HG02884 (cell line): ENCODE measurements at regions not wholly inside any gene's neighbourhood (a gene's known extent, or its start where the extent isn't known, plus 50 kb on each side); places are given as distances from the start of the nearest gene placed in this dataset.

Source experiments
- ATAC-seq: cut with Tn5 transposase; IDR thresholded peaks from one replicate; pipeline ENCODE4 v1.9.1; 2021; ENCODE audit warnings: mild to moderate bottlenecking, moderate library complexity; ENCODE audit not compliant: unreplicated experiment

GRCh38 chr12:25818596-25819390 lies 139.7 kb upstream of the RASSF8 start:
- no peak for ATAC-seq

GRCh38 chr12:25819691-25820090 lies 138.8 kb upstream of the RASSF8 start:
- ATAC-seq = no peak

- ATAC-seq = no peak
Measured at GRCh38 chr12:25822281-25822680, 136.2 kb upstream of the RASSF8 start.

DNA sequence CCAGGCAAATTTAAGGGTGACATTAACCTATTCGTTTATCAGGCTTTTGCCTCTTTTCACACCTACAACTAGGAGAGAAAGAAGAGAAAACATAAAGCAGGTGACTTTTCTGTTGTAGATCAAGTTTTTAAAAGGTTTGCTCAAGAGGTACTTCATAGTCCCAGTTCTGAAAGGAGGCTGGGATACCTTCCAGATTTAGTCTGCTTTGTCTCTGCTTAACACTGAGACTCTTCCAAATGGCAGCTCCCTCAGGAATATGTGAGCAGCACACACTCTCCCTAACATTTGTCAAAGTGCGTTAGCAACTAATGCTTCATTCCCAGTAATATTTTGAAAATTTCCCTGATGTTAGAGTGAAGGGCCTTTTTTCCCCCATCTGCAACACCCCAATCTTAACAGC lies 133.7 kb upstream of the RASSF8 start:
- no peak for ATAC-seq

GRCh38 chr12:25825446-25825845 lies 133.0 kb upstream of the RASSF8 start:
- ATAC-seq = no peak

GRCh38 chr12:25827141-25827540 lies 131.3 kb upstream of the RASSF8 start:
- no peak for ATAC-seq

- no peak for ATAC-seq
Measured at GRCh38 chr12:25827747-25828146, 130.7 kb upstream of the RASSF8 start.

DNA sequence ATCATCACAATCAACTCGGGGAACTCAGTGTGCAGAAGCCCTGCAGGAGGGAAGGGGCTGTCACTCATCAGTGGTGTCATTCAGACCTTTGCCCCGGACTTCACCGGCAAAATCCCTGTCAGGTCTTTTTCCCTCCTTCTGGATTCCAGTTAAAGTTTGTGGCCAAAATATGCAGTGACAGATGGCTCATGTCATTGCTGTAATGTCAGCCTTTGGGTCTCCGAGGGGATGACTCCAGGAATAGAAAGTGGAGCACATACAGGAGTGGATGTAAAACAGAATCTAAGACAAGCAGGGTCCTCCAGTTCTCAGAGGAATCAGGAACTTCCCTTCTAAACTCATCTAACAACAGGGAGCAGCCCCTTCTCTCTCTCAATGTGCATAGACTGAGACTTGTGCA lies 130.3 kb upstream of the RASSF8 start:
- ATAC-seq = no peak

GRCh38 chr12:25829192-25829591 lies 129.3 kb upstream of the RASSF8 start:
- no peak for ATAC-seq

GRCh38 chr12:25830456-25830855 lies 128.0 kb upstream of the RASSF8 start:
- no peak for ATAC-seq

GRCh38 chr12:25833657-25834056 lies 124.8 kb upstream of the RASSF8 start:
- ATAC-seq = no peak

- ATAC-seq = no peak
Measured at GRCh38 chr12:25835385-25835784, 123.1 kb upstream of the RASSF8 start.

GRCh38 chr12:25838007-25838406 lies 120.5 kb upstream of the RASSF8 start:
- no peak for ATAC-seq

- ATAC-seq = no peak
Measured at GRCh38 chr12:25839470-25839869, 119.0 kb upstream of the RASSF8 start.

DNA sequence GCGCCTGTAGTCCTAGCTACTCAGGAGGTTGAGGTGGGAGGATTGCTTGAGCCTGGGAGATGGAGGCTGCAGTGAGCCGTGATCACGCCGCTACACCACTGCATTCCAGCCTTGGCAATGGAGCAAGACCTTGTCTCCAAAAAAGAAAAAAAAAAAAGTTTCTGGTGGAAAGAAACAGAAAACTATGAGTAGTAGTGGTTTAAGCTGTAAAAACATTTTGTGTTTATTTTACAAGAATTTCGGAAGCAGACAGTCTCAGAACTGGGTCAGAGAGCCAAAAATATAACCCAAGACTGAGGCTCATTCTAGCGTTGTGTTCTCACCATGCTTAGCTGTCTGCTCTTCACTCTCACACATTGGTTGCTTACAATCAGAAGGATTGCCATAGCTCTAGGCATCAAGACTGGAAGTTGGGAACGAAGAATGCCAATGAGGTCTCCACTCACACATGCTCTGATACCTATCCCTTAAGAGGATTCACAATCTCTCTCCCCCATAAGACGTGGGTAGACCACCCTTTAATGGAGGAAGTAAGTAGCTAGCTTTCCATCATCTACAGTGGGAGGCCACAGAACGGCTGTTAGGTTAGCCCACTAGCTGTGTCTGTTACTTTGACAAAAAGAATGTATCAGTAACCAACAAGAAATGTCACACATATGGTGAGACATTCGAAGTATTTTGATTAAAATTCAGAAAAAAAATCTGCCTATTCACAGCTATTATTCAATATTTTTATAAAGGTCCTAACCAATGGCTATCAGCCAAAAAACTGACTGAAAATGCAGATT lies 117.6 kb upstream of the RASSF8 start:
- ATAC-seq = no peak

- ATAC-seq = no peak
Measured at GRCh38 chr12:25842254-25842653, 116.2 kb upstream of the RASSF8 start.

DNA sequence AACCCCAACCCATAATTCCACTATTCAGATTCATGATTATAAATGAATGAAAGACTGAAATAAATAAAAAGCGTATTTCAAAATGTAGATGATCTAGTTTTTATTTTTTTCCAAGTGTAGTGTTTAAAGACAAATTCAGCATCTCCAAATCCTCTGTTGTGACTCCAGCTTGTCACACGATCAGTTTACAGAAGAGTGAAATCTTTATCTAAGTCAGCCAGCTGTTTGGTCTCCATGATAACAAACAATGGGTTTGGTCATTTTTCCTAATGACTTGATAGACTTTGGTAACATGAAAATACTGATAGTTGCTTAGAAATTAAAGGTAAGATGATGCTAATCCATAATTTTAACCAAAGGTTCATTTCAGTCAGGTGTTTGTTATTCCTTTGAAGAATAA lies 114.5 kb upstream of the RASSF8 start:
- ATAC-seq = no peak

DNA sequence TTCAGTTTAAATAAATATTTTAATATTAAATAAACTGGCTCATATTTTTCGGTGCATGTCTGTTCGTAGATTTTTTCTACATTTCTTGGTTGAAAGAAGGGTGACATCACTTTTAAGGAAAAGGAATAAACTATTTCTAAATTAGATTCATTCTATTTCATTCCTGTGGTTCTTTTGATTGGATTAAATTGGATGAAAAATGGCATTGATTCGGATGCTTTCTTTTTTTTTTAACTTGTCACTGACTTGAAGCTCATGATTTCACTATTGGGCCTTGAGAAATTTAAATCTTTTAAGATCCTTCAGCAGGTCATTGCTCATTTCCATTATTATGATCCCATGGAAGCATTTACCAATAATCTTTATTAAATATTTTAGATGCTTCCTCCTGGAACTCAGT lies 113.1 kb upstream of the RASSF8 start:
- no peak for ATAC-seq

- ATAC-seq = no peak
Measured at GRCh38 chr12:25852792-25853191, 105.7 kb upstream of the RASSF8 start.

- no peak for ATAC-seq
Measured at GRCh38 chr12:25853316-25854095, 105.0 kb upstream of the RASSF8 start.

DNA sequence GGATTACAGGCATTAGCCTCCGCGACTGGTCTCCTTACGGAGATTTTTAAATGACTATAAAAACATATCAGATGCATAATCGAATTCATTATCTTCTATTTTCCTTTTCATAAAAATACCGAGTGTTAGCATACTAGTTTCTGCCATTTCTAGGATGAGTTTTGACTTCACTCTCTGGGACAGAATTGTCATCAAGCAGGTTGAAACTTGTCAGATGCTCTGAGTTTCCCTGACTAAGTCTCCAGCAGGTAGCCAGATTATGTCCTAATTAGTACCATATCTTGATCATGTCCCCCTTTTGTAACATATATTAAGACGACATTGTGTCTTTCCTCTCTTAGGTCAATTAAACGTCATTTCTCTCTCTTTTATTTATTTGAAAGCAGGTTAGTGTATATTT lies 103.5 kb upstream of the RASSF8 start:
- ATAC-seq = no peak

GRCh38 chr12:25855716-25856115 lies 102.8 kb upstream of the RASSF8 start:
- no peak for ATAC-seq
